Epithelial cell of esophagus (primary cell): ENCODE measurements at regions not wholly inside any gene's neighbourhood (a gene's known extent, or its start where the extent isn't known, plus 50 kb on each side); places are given as distances from the start of the nearest gene placed in this dataset.

Experiments
- DNase-seq: peaks from one replicate; pipeline ENCODE4 v3.0.0; 2010; ENCODE audit warnings: low read depth
- H3K4me3 ChIP-seq: 2 replicates; pipeline ENCODE4 v1.5.1; 2011; ENCODE audit warnings: mild to moderate bottlenecking, low read length, control low read depth
- CTCF ChIP-seq: IDR thresholded peaks from 2 replicates; pipeline ENCODE4 v1.5.1; 2011; ENCODE audit warnings: low read depth, mild to moderate bottlenecking, low read length, control low read depth, inconsistent platforms; ENCODE audit not compliant: insufficient read depth; ENCODE audit errors: missing control alignments

DNA sequence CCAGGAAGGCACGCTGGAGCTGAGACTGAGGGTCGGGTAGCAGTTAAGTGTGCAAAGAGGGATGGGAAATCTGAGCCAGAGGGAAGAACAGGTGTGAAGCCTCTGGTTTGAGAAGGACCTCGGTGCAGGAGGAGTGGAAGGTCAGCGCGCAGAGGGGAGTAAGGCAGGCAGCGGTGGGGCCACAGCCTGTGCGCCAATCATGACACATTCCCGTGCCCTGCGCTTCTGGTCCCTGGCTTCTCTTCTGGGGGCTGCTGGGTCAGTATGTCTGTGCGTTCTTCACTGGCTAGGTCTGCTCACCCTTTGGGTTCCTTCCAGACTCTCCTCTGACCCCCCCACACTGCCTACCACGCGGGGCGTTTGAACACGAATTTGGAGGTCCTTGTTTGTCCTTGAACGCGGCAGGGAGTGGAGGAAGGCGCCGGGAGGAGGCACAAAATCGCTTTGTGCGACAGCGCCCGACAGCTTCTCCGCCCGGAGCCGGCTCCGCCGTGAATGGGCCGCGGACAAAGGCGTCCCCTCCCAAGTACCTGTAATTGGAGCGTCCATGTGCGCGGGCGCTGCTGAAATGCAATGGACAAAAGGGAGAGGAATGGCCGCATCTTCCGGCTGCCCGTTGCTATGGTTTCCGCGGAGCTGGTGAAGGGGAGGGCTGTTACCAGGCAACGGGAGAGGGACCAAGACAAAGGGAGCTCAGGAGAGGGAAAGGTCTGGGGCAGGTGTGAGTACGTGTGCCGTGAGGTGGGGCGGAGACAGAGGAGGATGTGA, 207.2 kb upstream of the SRRM4 start:
- H3K4me3 ChIP-seq: no peak overlapping the region
- no peak for TF ChIP-seq CTCF
- no peak for DNase-seq

- H3K4me3 ChIP-seq: no peak overlapping the region
- no peak for TF ChIP-seq CTCF
- no peak for DNase-seq
Measured at GRCh38 chr12:118777504-118777903, 203.8 kb upstream of the SRRM4 start.

DNA sequence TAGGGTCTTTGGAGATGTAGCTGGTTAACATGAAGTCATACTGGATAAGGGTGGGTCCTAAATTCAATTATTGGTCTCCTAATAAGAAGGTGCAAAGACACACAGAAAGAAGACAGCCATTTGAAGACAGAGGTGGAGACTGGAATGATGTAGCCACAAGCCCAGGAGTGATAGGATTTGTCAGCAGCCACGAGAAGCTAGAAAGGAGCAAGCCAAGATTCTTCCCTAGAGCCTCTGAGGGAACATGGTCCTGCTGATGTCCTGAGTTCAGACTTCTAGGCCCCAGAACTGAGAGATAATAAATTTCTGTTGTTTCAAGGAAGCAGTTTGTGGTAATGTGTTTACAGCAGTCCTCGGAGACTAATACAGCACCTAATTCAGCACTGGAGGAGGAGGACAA, 203.3 kb upstream of the SRRM4 start:
- H3K4me3 ChIP-seq: no peak overlapping the region
- no peak for TF ChIP-seq CTCF

GRCh38 chr12:118780939-118781338, 200.4 kb upstream of the SRRM4 start:
- no peak for DNase-seq
- H3K4me3 ChIP-seq: no peak overlapping the region
- TF ChIP-seq CTCF: no peak

More for the DNA sequence above, 203.3 kb upstream of the SRRM4 start:
- DNase-seq: no peak

DNA sequence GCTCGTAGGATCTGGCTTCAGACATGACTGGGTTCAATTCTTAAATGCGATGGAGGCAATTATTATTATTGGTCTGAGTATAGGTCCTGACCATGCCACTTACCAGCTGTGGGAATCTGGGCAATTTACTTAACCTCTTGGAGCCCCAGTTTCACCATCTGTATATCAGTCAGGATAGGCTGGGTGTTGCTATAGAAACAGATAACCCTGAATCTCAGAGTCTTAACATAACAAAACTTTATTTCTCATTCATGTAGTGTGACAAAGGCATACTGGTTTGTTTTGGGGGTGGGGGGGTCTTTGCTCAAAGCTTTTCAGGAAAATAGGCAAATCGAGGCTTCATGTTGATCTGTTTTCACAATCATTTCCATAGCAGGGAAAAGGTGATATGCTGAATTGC, 199.6 kb upstream of the SRRM4 start:
- no peak for TF ChIP-seq CTCF
- no peak overlapping the region for H3K4me3 ChIP-seq
- no peak for DNase-seq

DNA sequence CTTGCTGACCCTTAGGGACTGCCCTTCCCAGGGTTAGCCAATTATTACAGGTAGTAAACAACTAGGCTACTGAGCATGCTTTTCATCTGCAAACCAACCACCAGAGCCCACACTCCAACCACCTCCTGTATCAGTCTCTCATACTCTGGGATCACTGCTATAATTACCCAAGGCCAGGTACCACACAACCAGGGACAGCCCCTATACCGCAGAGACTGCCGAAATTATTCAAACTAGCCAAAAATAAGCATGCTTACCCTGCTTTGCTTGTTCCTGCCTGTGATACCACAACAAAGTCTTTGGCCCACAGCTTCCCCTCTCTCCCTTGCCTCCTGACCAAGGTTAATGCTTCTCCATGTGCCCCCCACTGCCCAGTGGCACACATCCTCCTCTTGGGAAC, 197.6 kb upstream of the SRRM4 start:
- no peak for TF ChIP-seq CTCF
- no peak overlapping the region for H3K4me3 ChIP-seq
- no peak for DNase-seq

GRCh38 chr12:118790578-118790977, 190.8 kb upstream of the SRRM4 start:
- TF ChIP-seq CTCF: no peak
- no peak for DNase-seq
- no peak overlapping the region for H3K4me3 ChIP-seq
